GM12892 (cell line): ENCODE measurements at regions not wholly inside any gene's neighbourhood (a gene's known extent, or its start where the extent isn't known, plus 50 kb on each side); places are given as distances from the start of the nearest gene placed in this dataset.

Source experiments
- DNase-seq: peaks from one replicate; pipeline ENCODE4 v3.0.0; 2011; ENCODE audit not compliant: insufficient read length
- FAIRE-seq: peaks from 2 replicates; lab custom pipeline; 2011; peaks lifted over from hg19 to GRCh38; lab: Jason Lieb, UNC
- POLR2A ChIP-seq: IDR thresholded peaks from 2 replicates; pipeline ENCODE4 v1.6.1; 2011; ENCODE audit warnings: low read depth, low read length, control low read depth
- POLR2AphosphoS5 ChIP-seq: IDR thresholded peaks from 2 replicates; pipeline ENCODE4 v1.6.1; 2011; ENCODE audit warnings: low read depth, low read length, control low read depth
- TAF1 ChIP-seq: IDR thresholded peaks from 2 replicates; pipeline ENCODE4 v1.6.1; 2011; ENCODE audit warnings: low read depth, mild to moderate bottlenecking, control low read depth, low read length, borderline replicate concordance

DNA sequence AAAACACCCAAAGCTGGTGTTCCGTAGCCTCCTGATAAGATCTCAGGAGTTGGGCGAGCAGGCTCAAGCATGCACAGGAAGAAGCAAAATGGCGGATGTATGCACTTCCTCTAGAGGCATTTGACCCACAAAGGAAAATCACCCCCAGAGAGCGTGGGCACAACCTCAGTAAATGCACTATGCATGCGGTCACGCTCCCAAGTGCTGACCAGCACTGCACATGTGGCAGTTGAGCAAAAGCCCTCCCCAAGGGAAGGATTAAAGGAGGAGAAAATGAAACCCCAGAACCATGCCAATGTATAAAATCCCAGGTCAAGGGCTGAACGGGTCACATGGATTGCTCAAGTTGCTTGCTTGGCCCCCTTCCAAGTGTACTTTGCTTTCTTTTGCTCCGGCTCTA lies 289.4 kb upstream of the IGF1R start:
- DNase-seq (no peak), FAIRE-seq (no peak)
- TF ChIP-seq POLR2A, result no peak
- no peak for TF ChIP-seq POLR2AphosphoS5
- TF ChIP-seq TAF1, result no peak

DNA sequence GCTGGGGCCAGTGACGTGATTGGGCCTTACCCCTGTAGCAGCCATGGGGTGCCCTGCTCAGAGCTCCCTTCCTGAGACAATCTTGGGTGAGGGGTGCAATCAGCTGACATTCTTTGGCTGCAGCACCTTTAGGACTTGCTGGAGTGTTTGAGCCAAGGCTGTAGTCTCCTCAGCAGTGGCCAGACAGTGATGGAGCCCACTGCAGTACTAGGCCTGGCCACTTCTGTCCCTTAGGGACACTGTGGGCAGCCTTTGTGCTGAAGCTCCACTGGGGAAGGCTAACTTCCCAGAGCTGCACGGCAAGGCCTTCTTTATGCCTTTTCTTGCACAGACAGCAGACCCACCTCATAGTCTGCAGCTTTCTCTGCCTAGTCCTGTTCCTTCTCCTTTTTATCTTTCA lies 284.9 kb upstream of the IGF1R start:
- TF ChIP-seq POLR2A (no peak), POLR2AphosphoS5 (no peak), TAF1 (no peak)
- FAIRE-seq, result no peak
- no peak for DNase-seq

DNA sequence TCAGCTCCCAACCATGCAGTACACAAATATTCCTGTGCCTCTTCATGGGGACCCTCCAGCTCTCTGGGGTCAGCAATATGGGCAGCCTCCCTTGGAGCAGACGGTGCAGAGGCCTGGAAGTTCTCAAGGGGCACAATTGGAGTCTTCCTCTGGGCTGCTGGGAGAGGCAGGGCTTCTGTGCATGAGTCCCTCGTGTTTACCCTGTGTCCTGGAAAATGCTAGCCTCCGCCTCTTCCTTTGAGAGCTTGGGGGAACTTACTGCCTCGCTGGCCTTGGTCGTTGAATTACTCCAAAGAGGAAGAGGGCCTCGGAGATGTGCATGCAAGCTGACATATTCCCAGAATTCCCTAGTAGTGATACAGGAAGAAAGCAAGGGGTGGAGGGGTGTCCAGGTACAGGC lies 284.4 kb upstream of the IGF1R start:
- FAIRE-seq (no peak), DNase-seq (no peak)
- TF ChIP-seq TAF1, result no peak
- no peak for TF ChIP-seq POLR2AphosphoS5
- no peak for TF ChIP-seq POLR2A

DNA sequence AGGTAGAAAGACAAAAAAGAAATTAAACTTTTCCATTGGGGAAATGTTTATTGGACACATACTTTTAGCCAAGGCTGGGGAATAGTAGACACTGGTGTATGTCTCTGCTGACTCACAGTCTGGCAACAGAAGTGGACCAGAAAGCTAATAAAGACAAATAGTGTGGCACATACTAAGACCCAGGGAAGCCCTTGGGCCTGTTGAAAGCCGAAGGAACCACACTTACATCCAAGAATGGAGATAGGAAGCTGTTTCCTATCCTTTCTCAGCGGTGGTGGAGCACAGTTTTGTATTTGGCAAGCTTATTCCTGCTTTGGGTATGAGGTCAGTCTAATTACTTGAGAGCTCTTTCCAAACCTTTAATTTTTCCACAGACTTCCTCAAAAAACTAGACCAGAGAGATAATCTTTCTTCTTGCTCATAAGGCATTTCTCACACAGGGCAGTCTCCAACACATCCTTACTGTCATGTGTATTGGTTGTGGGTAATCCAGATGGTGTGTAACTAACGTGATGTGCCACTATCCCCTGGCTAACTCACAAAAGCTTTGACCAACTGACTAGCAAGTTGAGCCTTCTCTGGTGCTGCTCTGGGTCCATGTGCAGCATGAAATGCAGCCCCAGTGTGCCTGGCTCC lies 279.1 kb upstream of the IGF1R start:
- FAIRE-seq (no peak), DNase-seq (no peak)
- TF ChIP-seq POLR2AphosphoS5 (no peak), POLR2A (no peak), TAF1 (no peak)

DNA sequence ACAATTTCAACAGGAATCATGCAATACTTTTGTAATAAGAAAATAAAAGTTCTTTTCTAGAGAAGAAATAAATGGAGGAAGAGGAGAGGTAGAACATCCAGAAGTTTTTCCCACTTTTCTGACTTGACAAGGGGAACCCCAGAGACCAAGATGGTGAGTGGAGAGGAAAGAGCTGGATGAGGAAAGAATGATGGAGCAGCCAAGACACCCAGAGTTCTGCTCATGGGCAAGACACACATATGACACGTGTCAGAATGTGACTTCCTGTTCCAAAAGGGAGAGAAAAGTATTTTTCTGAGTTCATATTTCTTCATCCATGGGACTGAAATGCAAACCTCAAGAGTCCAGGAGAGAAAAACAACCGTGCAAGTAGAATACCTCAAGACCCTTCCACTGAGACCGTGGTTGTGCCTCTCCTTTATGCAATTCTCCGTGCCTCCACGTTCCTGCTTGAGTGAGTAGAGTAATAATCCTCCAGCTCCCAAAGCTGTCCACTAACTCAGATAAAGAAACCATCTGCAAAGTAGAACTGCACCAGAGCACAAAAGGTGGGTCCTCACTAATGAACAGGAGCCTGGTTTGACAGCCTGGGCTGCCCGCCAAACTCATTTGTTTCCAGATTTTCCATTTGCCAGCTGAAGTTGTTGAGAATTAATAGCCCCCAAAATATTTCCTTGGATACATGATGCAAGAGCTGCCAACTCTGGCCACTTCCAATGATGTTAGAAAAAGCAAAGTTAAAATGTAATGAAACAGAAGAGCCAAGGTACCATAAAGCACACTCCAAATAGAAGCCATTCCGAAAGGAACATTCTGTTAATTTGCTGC lies 272.6 kb upstream of the IGF1R start:
- DNase-seq, result no peak
- no peak for TF ChIP-seq POLR2AphosphoS5
- TF ChIP-seq POLR2A, result no peak
- TF ChIP-seq TAF1, result no peak
- no peak for FAIRE-seq

DNA sequence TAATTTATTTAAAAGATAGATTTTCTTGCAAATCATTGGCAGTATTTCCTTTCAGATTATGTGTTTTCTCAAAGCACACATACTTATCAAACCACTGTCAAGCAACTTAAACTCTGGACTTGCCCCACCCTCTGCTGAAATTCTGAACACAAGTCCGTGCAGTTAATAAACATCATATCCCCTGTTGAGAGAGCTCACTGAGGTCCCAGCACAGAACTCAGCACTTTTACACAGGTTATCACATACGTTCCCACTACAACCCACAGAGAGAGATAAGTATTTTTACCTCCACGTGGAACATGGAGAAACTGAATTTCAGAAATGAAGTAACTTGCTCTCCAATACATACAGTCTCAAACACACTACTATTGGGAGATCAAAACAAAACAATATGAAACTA lies 267.6 kb upstream of the IGF1R start:
- no peak for TF ChIP-seq TAF1
- no peak for TF ChIP-seq POLR2AphosphoS5
- DNase-seq (no peak), FAIRE-seq (no peak)

DNA sequence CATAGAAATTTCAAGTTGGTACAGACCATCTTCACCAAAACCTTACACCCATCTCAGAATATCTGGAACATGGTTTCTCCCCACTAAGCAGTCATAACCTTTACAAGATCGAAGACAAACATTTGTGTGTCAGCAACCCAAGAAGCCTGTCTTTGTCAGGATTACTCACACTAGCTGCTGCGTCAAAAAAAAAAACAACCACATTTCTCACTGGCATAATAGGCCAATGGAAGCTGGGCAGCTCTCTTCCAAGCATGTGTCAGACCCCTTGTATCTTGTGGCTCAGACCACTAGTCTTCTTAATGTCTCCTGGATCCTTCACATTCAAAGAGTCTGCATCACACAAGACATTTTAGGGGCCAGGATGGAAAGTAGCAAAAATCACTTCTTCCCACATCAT lies 266.9 kb upstream of the IGF1R start:
- TF ChIP-seq POLR2A (no peak), TAF1 (no peak), POLR2AphosphoS5 (no peak)
- DNase-seq (no peak), FAIRE-seq (no peak)

DNA sequence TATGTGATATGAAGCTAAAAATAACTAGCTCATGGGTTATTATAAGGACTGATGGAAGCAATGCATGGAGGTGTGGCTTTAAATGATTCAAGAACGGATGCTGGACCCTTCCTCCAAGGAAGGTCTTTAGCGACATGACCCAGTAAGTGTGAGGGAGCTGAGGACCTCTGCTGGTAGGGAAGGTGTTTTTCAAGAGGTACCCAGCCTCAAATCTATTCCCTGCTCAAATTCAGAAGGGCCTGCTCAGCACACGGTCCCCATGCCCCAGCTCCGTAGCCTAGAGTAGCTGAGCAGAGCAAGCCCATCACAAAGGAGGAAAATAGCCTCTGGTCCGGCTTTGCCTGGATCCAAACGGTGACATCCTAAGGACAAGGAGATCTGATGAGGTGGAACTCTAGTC lies 266.2 kb upstream of the IGF1R start:
- TF ChIP-seq TAF1 (no peak), POLR2AphosphoS5 (no peak), POLR2A (no peak)
- DNase-seq, result no peak
- FAIRE-seq, result no peak

DNA sequence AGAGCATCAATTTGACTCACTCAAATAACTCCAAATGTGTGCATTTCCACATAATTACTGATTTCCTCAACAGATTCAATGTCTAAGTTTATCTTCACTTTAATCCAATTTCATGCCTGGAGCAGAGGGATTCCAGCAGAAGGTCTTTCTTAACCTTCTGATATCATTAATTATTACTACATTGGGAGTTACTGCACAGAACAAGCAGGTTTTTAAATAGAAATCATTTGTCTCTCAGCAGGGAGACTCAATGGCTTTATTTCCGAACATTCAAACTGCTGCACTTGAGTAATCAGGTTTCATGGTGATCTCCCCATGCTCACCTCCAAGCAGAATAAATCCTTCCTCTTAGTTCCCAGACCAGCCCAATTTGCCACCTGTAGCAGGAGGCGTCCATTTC lies 264.8 kb upstream of the IGF1R start:
- no peak for TF ChIP-seq POLR2AphosphoS5
- no peak for TF ChIP-seq TAF1
- no peak for TF ChIP-seq POLR2A
- FAIRE-seq (no peak), DNase-seq (no peak)

DNA sequence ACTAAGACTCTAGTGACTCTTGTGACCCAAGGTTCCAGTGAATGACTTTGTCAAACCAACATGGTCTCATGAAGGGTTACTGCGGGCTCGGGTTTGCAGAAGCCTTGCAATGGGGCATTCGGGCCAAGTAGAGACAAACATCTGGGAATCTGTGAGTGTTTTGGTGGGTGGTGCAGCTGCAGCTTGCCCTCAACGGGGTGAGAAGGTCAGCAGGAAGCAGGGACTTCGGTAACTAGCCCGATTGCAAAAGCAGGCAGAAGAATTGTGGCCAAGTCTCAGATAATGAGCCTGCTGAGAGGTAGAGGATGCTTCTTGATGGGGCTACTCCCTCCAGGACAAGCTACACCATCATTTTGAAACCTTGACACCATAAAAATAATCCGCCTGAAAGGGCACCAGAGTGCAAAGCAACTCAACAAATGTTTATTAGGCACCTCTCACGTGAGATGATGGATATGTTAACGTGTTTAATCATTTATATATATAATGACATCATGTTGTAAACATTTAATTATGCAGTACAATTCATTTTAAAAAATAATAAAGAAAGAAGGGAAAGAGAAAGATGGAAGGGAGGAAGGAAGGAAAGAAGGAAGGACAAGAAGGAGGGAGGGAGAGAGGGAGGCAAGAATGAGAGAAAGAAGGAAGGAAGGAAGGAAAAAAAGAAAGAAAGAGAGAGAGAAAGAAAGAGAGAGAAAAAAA lies 263.9 kb upstream of the IGF1R start:
- FAIRE-seq, result no peak
- no peak for DNase-seq
- TF ChIP-seq POLR2AphosphoS5 (no peak), POLR2A (no peak), TAF1 (no peak)

DNA sequence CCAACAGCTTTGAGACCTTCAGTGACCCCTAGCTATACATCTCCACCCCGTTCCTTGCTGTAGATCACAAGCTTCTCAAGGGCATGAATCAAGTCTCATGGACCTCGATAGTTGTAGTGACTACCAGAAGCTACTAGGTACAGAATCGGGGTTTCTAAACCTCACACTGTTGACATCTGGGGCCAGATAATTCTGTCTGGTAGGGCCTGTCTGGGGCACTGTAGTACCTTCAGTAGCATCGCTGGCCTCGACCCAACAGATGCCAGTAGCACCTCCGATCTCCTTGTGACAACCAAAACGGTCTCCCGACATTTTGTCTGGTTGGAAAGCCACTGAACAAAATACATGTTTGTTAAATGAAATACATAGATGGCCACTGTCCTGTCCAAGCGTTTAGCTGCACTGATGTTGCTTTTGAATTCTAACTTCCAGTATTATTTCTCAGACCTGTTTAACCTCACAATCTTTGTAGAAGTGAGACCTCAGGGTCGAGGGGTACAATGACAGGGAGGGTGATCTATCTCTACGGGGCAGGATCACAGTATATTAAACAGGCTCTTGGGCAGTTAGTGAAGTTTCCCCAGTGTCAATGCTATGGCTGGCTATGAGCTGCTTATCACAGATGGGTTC lies 262.5 kb upstream of the IGF1R start:
- no peak for TF ChIP-seq POLR2AphosphoS5
- no peak for TF ChIP-seq TAF1
- no peak for TF ChIP-seq POLR2A
- FAIRE-seq, result no peak
- no peak for DNase-seq
